ENCODE measurements at regions not wholly inside any gene's neighbourhood (a gene's known extent, or its start where the extent isn't known, plus 50 kb on each side); places are given as distances from the start of the nearest gene placed in this dataset.

GRCh38 chr1:234727018-234727940, 117.3 kb upstream of the IRF2BP2 start:
- H3K4me1 ChIP-seq (ENCODE audit: control insufficient read depth, insufficient read depth, low read length) = peaks cover 61% of the 10 kb centered on the region

DNA sequence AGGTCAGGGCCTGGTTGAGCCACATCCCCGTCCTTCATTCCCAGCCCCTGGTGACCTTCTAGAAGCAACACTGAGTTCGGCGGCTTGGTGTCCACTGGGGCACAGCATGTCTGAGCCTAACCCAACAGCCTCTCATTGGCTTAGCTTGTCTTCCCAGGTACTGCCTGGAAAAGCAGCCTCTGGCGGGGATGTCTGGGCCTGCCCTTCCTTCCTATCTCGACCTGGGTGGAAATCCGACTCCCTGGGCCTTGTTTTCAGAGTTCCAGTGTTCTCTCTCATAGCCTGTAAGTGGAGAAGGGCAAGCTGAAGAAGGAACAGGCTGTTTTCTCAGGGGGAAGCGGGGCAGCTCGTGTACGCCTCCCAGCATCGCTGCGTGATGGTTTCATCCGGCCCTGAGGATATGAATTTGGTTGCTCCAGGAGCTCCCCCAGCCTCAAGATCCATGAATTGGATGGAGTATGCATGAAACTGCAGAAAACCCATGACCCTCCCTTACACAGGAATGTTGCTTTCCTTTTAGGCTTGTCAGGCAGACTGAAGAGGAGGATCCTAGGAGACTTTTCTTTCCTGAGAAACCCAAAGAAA, 116.5 kb upstream of the IRF2BP2 start:
- Histone ChIP-seq H3K4me3 (ENCODE audit: low read length) (no peak overlapping the region), H3K9ac (ENCODE audit: low read length) (peak overlapping the region; percentile 77), H3K4me1 (ENCODE audit: control insufficient read depth, insufficient read depth, low read length) (peaks cover 69% of the 10 kb centered on the region), H3K36me3 (ENCODE audit: control insufficient read depth, insufficient read depth, low read length) (no peaks in the 10 kb centered on the region), H3K27me3 (ENCODE audit: control insufficient read depth, insufficient read depth, low read length) (no peaks in the 10 kb centered on the region), H3K9me3 (ENCODE audit: control insufficient read depth, low read length) (no peaks in the 10 kb centered on the region)

More at GRCh38 chr1:234727018-234727940, 117.3 kb upstream of the IRF2BP2 start:
- Histone ChIP-seq H3K4me3 (ENCODE audit: low read length) (no peak overlapping the region), H3K27me3 (ENCODE audit: control insufficient read depth, insufficient read depth, low read length) (no peaks in the 10 kb centered on the region), H3K9ac (ENCODE audit: low read length) (peak overlapping the region; percentile 35), H3K9me3 (ENCODE audit: control insufficient read depth, low read length) (no peaks in the 10 kb centered on the region), H3K36me3 (ENCODE audit: control insufficient read depth, insufficient read depth, low read length) (no peaks in the 10 kb centered on the region)

GRCh38 chr1:234725177-234726132, 115.5 kb upstream of the IRF2BP2 start:
- Histone ChIP-seq H3K27me3 (ENCODE audit: control insufficient read depth, insufficient read depth, low read length) (no peaks in the 10 kb centered on the region), H3K4me3 (ENCODE audit: low read length) (peak overlapping the region; percentile 6), H3K36me3 (ENCODE audit: control insufficient read depth, insufficient read depth, low read length) (no peaks in the 10 kb centered on the region), H3K9ac (ENCODE audit: low read length) (peak overlapping the region; percentile 77), H3K9me3 (ENCODE audit: control insufficient read depth, low read length) (no peaks in the 10 kb centered on the region), H3K4me1 (ENCODE audit: control insufficient read depth, insufficient read depth, low read length) (peaks cover 71% of the 10 kb centered on the region)

DNA sequence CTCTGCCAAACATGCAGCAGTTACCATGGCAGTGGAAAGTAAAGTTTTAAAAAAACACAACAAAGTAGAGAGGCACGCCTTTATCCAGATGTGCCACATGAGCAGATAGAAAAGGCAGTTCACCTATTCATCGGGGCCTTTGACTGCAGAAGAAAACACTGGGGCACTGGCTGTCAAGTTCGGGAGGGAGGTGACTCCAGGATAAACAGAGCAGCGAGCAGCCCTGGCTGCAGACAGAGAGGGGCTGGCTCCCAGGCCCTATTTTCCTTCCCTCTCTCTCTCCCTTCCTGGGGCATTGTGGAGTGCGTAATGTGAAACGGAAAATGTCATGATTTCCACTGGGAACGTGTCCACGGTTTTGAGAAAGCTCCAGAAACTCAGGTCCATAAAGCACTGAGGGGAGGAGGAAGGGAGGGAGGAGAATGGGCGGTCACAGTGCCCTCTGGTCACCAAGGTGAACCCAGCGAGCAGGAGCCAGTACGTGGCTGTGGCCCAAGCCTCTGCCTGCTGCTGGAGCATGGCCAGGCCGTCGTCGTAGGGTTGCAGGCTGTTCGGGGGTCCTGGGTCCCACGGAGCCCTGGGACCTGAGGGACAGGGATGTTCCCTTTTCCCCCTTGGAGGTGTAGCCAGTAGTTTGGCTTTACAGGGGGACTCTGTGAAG, 114.7 kb upstream of the IRF2BP2 start:
- Histone ChIP-seq H3K4me3 (ENCODE audit: low read length) (peak overlapping the region; percentile 6), H3K9me3 (ENCODE audit: control insufficient read depth, low read length) (no peaks in the 10 kb centered on the region), H3K36me3 (ENCODE audit: control insufficient read depth, insufficient read depth, low read length) (no peaks in the 10 kb centered on the region), H3K27me3 (ENCODE audit: control insufficient read depth, insufficient read depth, low read length) (no peaks in the 10 kb centered on the region), H3K4me1 (ENCODE audit: control insufficient read depth, insufficient read depth, low read length) (peaks cover 76% of the 10 kb centered on the region), H3K9ac (ENCODE audit: low read length) (peak overlapping the region; percentile 77)

GRCh38 chr1:234722904-234723720, 113.1 kb upstream of the IRF2BP2 start:
- H3K9me3 ChIP-seq (ENCODE audit: control insufficient read depth, low read length) = no peaks in the 10 kb centered on the region

DNA sequence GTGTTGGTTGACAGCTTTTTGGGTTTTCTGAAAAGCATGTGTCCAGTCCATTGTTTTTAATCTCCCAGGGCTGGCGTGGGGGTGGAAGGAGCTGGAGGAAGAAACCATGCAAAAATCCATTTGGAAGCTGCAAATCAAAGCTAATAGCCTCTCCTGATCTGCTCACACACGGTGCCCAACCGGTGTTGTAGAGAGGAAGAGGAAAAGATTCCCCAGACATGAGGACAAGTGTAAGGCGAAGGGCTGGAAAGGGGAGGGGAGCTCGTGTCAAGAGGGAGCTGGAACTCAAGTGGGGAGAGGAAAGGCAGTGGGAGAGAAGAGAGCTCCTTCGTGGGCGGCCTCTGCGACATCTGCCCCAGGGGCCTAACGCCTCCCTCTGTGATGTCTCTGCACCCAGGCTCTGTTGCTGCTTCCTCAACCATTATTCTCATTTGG, 112.3 kb upstream of the IRF2BP2 start:
- no peaks in the 10 kb centered on the region for H3K27me3 ChIP-seq (ENCODE audit: control insufficient read depth, insufficient read depth, low read length)
- H3K9ac ChIP-seq (ENCODE audit: low read length) = peak overlapping the region; percentile 79
- peaks cover 87% of the 10 kb centered on the region for H3K4me1 ChIP-seq (ENCODE audit: control insufficient read depth, insufficient read depth, low read length)
- H3K9me3 ChIP-seq (ENCODE audit: control insufficient read depth, low read length) = no peaks in the 10 kb centered on the region
- H3K36me3 ChIP-seq (ENCODE audit: control insufficient read depth, insufficient read depth, low read length) = no peaks in the 10 kb centered on the region
- no peak overlapping the region for H3K4me3 ChIP-seq (ENCODE audit: low read length)

More at GRCh38 chr1:234722904-234723720, 113.1 kb upstream of the IRF2BP2 start:
- Histone ChIP-seq H3K4me1 (ENCODE audit: control insufficient read depth, insufficient read depth, low read length) (peaks cover 84% of the 10 kb centered on the region), H3K36me3 (ENCODE audit: control insufficient read depth, insufficient read depth, low read length) (no peaks in the 10 kb centered on the region), H3K9ac (ENCODE audit: low read length) (peak overlapping the region; percentile 79), H3K27me3 (ENCODE audit: control insufficient read depth, insufficient read depth, low read length) (no peaks in the 10 kb centered on the region), H3K4me3 (ENCODE audit: low read length) (peak overlapping the region; percentile 21)

- peak overlapping the region; percentile 79 for H3K9ac ChIP-seq (ENCODE audit: low read length)
- no peak overlapping the region for H3K4me3 ChIP-seq (ENCODE audit: low read length)
- H3K4me1 ChIP-seq (ENCODE audit: control insufficient read depth, insufficient read depth, low read length) = peaks cover 87% of the 10 kb centered on the region
- H3K36me3 ChIP-seq (ENCODE audit: control insufficient read depth, insufficient read depth, low read length) = no peaks in the 10 kb centered on the region
- H3K9me3 ChIP-seq (ENCODE audit: control insufficient read depth, low read length) = no peaks in the 10 kb centered on the region
- no peaks in the 10 kb centered on the region for H3K27me3 ChIP-seq (ENCODE audit: control insufficient read depth, insufficient read depth, low read length)
Observed at GRCh38 chr1:234721476-234722269, 111.7 kb upstream of the IRF2BP2 start.

DNA sequence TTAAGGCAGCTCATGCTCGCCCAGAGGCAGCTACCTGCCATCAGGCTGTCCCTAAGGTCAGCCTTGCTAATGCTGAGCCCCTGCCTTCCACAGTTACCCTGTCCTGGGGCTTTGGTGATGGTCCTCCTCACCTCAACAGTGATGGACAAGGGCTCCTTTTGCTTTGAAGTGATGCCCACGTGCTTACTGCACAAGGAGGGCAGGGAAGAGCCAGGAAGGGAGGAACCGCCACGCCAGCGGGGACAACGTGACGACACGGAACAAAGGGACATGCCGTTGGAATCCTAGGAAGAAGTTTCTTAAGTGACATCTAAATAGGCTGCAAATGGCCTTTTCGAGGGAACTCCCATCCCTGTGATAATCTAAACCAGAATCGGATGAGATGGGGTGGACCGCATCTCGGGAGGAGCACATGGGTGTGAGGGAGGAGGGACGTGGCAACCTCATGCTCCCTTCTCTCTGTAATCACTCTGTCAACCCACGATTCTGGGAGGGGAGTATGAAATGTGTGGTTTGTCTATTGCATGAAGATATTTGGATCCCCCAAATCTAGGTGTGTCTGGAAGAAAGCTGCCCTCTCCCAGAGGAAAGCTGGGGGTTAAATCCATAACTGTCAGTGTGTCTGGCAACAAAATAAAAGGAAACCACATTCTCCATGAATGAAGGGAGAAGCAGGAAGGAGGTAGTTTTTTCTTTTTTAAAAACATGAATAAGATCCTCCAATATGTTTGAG, 110.9 kb upstream of the IRF2BP2 start:
- Histone ChIP-seq H3K36me3 (ENCODE audit: control insufficient read depth, insufficient read depth, low read length) (no peaks in the 10 kb centered on the region), H3K4me1 (ENCODE audit: control insufficient read depth, insufficient read depth, low read length) (peaks cover 87% of the 10 kb centered on the region), H3K9ac (ENCODE audit: low read length) (peak overlapping the region; percentile 79), H3K9me3 (ENCODE audit: control insufficient read depth, low read length) (no peaks in the 10 kb centered on the region), H3K27me3 (ENCODE audit: control insufficient read depth, insufficient read depth, low read length) (no peaks in the 10 kb centered on the region), H3K4me3 (ENCODE audit: low read length) (no peak overlapping the region)

GRCh38 chr1:234719454-234720251, 109.7 kb upstream of the IRF2BP2 start:
- H3K4me3 ChIP-seq (ENCODE audit: low read length) = no peak overlapping the region
- peak overlapping the region; percentile 3 for H3K9ac ChIP-seq (ENCODE audit: low read length)

More at GRCh38 chr1:234719454-234720251, 109.7 kb upstream of the IRF2BP2 start:
- H3K4me1 ChIP-seq (ENCODE audit: control insufficient read depth, insufficient read depth, low read length) = peaks cover 82% of the 10 kb centered on the region
- H3K36me3 ChIP-seq (ENCODE audit: control insufficient read depth, insufficient read depth, low read length) = no peaks in the 10 kb centered on the region
- H3K27me3 ChIP-seq (ENCODE audit: control insufficient read depth, insufficient read depth, low read length) = no peaks in the 10 kb centered on the region
- no peaks in the 10 kb centered on the region for H3K9me3 ChIP-seq (ENCODE audit: control insufficient read depth, low read length)
